Transverse colon (tissue), 4 donors: ENCODE measurements at regions not wholly inside any gene's neighbourhood (a gene's known extent, or its start where the extent isn't known, plus 50 kb on each side); places are given as distances from the start of the nearest gene placed in this dataset.

Experiments used
- EP300 ChIP-seq: sonication (generic); formaldehyde crosslinking; IDR thresholded peaks from one replicate; pipeline ENCODE4 v1.6.1; 2017; ENCODE audit warnings: antibody characterized with exemption, low read depth
- POLR2A ChIP-seq: fragments of 450-650 bp; IDR thresholded peaks from one replicate; pipeline ENCODE4 v1.6.1; 2016; ENCODE audit warnings: antibody characterized with exemption, mild to moderate bottlenecking, moderate library complexity
- POLR2AphosphoS5 ChIP-seq, 3 donors: sonication (generic); formaldehyde crosslinking; IDR thresholded peaks; one replicate each; pipeline ENCODE4 v1.6.1; 2016; ENCODE audit warnings: antibody characterized with exemption in 3 of 3
- TF ChIP-seq, protein P1 (sequence below), 5 experiments: fragments of 200-600 bp in 3 of 5; fragments of 450-650 bp in 2 of 5; sonication (generic) in 3 of 5; IDR thresholded peaks; 1 replicate in 2 of 5; 2 replicates in 3 of 5; pipeline ENCODE4 v1.5.1; 2016 to 2017; ENCODE audit warnings: antibody characterized with exemption in 5 of 5, inconsistent platforms in 3 of 5, mild to moderate bottlenecking in 2 of 5, moderate library complexity in 1 of 5

DNA sequence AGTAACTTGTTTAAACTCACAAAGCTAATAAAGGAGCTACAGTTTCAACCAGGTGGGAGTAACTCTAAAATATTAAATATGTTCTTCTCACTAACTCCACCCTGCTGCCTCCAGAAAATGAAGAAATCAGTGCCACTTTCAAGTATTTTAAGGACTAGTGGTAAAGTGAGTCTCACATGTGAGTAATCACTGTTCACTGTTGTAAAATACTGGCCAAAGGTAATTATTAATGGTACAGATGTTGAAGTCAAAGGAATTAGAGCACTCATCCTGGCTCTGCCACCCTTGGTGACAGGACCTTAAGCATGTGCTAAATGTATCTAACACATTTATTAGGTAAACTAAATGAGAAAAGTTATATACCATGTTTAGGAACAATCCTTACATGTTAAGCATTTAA, 430.7 kb downstream of the BRINP1 start:
- TF ChIP-seq POLR2A (no peak), EP300 (no peak), POLR2AphosphoS5 (IDR thresholded peaks at IDR 0.05) (no peak)
- TF ChIP-seq, protein P1, sequence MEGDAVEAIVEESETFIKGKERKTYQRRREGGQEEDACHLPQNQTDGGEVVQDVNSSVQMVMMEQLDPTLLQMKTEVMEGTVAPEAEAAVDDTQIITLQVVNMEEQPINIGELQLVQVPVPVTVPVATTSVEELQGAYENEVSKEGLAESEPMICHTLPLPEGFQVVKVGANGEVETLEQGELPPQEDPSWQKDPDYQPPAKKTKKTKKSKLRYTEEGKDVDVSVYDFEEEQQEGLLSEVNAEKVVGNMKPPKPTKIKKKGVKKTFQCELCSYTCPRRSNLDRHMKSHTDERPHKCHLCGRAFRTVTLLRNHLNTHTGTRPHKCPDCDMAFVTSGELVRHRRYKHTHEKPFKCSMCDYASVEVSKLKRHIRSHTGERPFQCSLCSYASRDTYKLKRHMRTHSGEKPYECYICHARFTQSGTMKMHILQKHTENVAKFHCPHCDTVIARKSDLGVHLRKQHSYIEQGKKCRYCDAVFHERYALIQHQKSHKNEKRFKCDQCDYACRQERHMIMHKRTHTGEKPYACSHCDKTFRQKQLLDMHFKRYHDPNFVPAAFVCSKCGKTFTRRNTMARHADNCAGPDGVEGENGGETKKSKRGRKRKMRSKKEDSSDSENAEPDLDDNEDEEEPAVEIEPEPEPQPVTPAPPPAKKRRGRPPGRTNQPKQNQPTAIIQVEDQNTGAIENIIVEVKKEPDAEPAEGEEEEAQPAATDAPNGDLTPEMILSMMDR (IDR thresholded peaks at IDR 0.05), result no peak
